RCC 7860 (cell line): ENCODE measurements at regions not wholly inside any gene's neighbourhood (a gene's known extent, or its start where the extent isn't known, plus 50 kb on each side); places are given as distances from the start of the nearest gene placed in this dataset.
A peak's percentile ranks its signal among the peaks of the same experiment; 100 is the strongest.

Experiments used
- DNase-seq: peaks from one replicate; pipeline ENCODE4 v3.0.0-alpha.2; 2015; ENCODE audit warnings: low spot score
- FAIRE-seq: peaks from 2 replicates; lab custom pipeline; 2012; peaks lifted over from hg19 to GRCh38; lab: Jason Lieb, UNC

- no peak for DNase-seq
Observed at GRCh38 chr6:2385471-2385983, 140.1 kb upstream of the GMDS start.

GRCh38 chr6:2384528-2384927, 139.1 kb upstream of the GMDS start:
- DNase-seq (no peak), FAIRE-seq (no peak)

More at GRCh38 chr6:2385471-2385983, 140.1 kb upstream of the GMDS start:
- FAIRE-seq: no peak

- DNase-seq (no peak), FAIRE-seq (no peak)
Observed at GRCh38 chr6:2381872-2382661, 136.7 kb upstream of the GMDS start.

- DNase-seq (peak; percentile 48), FAIRE-seq (no peak)
Observed at GRCh38 chr6:2378891-2379652, 133.7 kb upstream of the GMDS start.

- DNase-seq (no peak), FAIRE-seq (no peak)
Observed at GRCh38 chr6:2378046-2378657, 132.7 kb upstream of the GMDS start.

GRCh38 chr6:2376429-2377355, 131.3 kb upstream of the GMDS start:
- DNase-seq (no peak), FAIRE-seq (no peak)

GRCh38 chr6:2375443-2375842, 130.0 kb upstream of the GMDS start:
- FAIRE-seq (no peak), DNase-seq (no peak)

- FAIRE-seq (no peak), DNase-seq (no peak)
Observed at GRCh38 chr6:2369606-2370005, 124.2 kb upstream of the GMDS start.

- DNase-seq (no peak), FAIRE-seq (no peak)
Observed at GRCh38 chr6:2363211-2363610, 117.8 kb upstream of the GMDS start.

- no peak for DNase-seq
- FAIRE-seq: no peak
Observed at GRCh38 chr6:2361195-2361594, 115.8 kb upstream of the GMDS start.

- FAIRE-seq (no peak), DNase-seq (no peak)
Observed at GRCh38 chr6:2360716-2361115, 115.3 kb upstream of the GMDS start.

GRCh38 chr6:2360126-2360525, 114.7 kb upstream of the GMDS start:
- FAIRE-seq: no peak
- DNase-seq: no peak

GRCh38 chr6:2355150-2355549, 109.7 kb upstream of the GMDS start:
- no peak for DNase-seq

GRCh38 chr6:2354138-2354491, 108.7 kb upstream of the GMDS start:
- FAIRE-seq: no peak
- DNase-seq: no peak

More at GRCh38 chr6:2355150-2355549, 109.7 kb upstream of the GMDS start:
- FAIRE-seq: no peak

GRCh38 chr6:2353412-2354137, 108.2 kb upstream of the GMDS start:
- DNase-seq (peak; percentile 42), FAIRE-seq (peak; percentile 16)

- FAIRE-seq (no peak), DNase-seq (no peak)
Observed at GRCh38 chr6:2351807-2352431, 106.5 kb upstream of the GMDS start.

- FAIRE-seq (no peak), DNase-seq (no peak)
Observed at GRCh38 chr6:2351090-2351489, 105.7 kb upstream of the GMDS start.

- DNase-seq (no peak), FAIRE-seq (no peak)
Observed at GRCh38 chr6:2346078-2346477, 100.7 kb upstream of the GMDS start.

- FAIRE-seq: no peak
Observed at GRCh38 chr6:2344319-2344905, 99.0 kb upstream of the GMDS start.

More at GRCh38 chr6:2344319-2344905, 99.0 kb upstream of the GMDS start:
- no peak for DNase-seq
